GM23338 (cell line): ENCODE measurements at regions not wholly inside any gene's neighbourhood (a gene's known extent, or its start where the extent isn't known, plus 50 kb on each side); places are given as distances from the start of the nearest gene placed in this dataset.

Experiments
- ATAC-seq: fragments of 200-7000 bp; cut with Tn5 transposase; 3 replicates; pipeline ENCODE4 v1.9.1; 2020
- DNase-seq: peaks from one replicate; pipeline ENCODE4 v3.0.0-alpha.2; 2015; ENCODE audit warnings: low spot score
- H2AFZ ChIP-seq: fragments of 200-600 bp; sonication (generic); 2 replicates; pipeline ENCODE4 v1.8.0; 2016; ENCODE audit warnings: antibody characterized with exemption, mild to moderate bottlenecking, moderate library complexity
- H3F3A ChIP-seq: fragments of 200-600 bp; sonication (generic); replicated peaks from 2 replicates; pipeline ENCODE4 v1.8.0; 2017; ENCODE audit warnings: antibody characterized with exemption, mixed run types, low read depth
- H3K27ac ChIP-seq: fragments of 200-600 bp; sonication (generic); 2 replicates; pipeline ENCODE4 v1.6.1; 2016; ENCODE audit warnings: low read depth
- H3K27me3 ChIP-seq: fragments of 200-600 bp; sonication (generic); 2 replicates; pipeline ENCODE4 v1.8.0; 2016; ENCODE audit warnings: mild to moderate bottlenecking, mixed run types, moderate library complexity; ENCODE audit not compliant: insufficient read depth
- H3K36me3 ChIP-seq: fragments of 200-600 bp; sonication (generic); 2 replicates; pipeline ENCODE4 v1.8.0; 2016; ENCODE audit warnings: mild to moderate bottlenecking; ENCODE audit not compliant: insufficient read depth
- H3K4me1 ChIP-seq: fragments of 200-600 bp; sonication (generic); 2 replicates; pipeline ENCODE4 v1.8.0; 2016; ENCODE audit warnings: mild to moderate bottlenecking, moderate library complexity; ENCODE audit not compliant: insufficient read depth
- H3K4me2 ChIP-seq: fragments of 200-600 bp; sonication (generic); 2 replicates; pipeline ENCODE4 v1.7.1; 2017; ENCODE audit warnings: mixed run types
- H3K4me3 ChIP-seq: fragments of 200-600 bp; sonication (generic); 2 replicates; pipeline ENCODE4 v1.6.1; 2016; ENCODE audit warnings: mixed run types
- H3K79me2 ChIP-seq: fragments of 200-600 bp; sonication (generic); replicated peaks from 2 replicates; pipeline ENCODE4 v1.8.0; 2017; ENCODE audit warnings: mild to moderate bottlenecking; ENCODE audit not compliant: insufficient read depth
- H3K9me2 ChIP-seq: fragments of 200-600 bp; sonication (generic); 2 replicates; pipeline ENCODE4 v1.8.0; 2017; ENCODE audit not compliant: insufficient read depth
- H4K20me1 ChIP-seq: fragments of 200-600 bp; sonication (generic); replicated peaks from 2 replicates; pipeline ENCODE4 v1.8.0; 2017; ENCODE audit warnings: mild to moderate bottlenecking; ENCODE audit not compliant: insufficient read depth
- H3K27ac Mint-ChIP-seq: 2 replicates; pipeline ENCODE4 v1.8.0; 2020; ENCODE audit warnings: inconsistent platforms, mild to moderate bottlenecking, moderate library complexity, mixed read lengths
- H3K27me3 Mint-ChIP-seq: 3 replicates; pipeline ENCODE4 v1.8.0; 2022; ENCODE audit warnings: low read depth, mild to moderate bottlenecking, moderate library complexity, mixed read lengths, inconsistent platforms; ENCODE audit not compliant: insufficient read depth, poor library complexity
- H3K36me3 Mint-ChIP-seq: 3 replicates; pipeline ENCODE4 v1.8.0; 2021; ENCODE audit warnings: low read depth, mild to moderate bottlenecking, inconsistent platforms, moderate library complexity, mixed read lengths
- H3K4me1 Mint-ChIP-seq: 3 replicates; pipeline ENCODE4 v1.8.0; 2020; ENCODE audit warnings: mild to moderate bottlenecking, inconsistent platforms, mixed read lengths
- H3K4me3 Mint-ChIP-seq: 3 replicates; pipeline ENCODE4 v1.8.0; 2021; ENCODE audit warnings: moderate library complexity, mild to moderate bottlenecking, inconsistent platforms, mixed read lengths
- H3K9me3 Mint-ChIP-seq: 3 replicates; pipeline ENCODE4 v1.8.0; 2020; ENCODE audit warnings: moderate library complexity, mild to moderate bottlenecking, inconsistent platforms, mixed read lengths
- CREB1 ChIP-seq: fragments of 250-450 bp; sonication (Bioruptor Pico); IDR thresholded peaks from 2 replicates; pipeline ENCODE4 v1.5.0; 2020; ENCODE audit warnings: low read depth, mild to moderate bottlenecking, moderate library complexity
- ETS1 ChIP-seq: IDR thresholded peaks from 2 replicates; pipeline ENCODE4 v1.6.1; 2016; ENCODE audit warnings: antibody characterized with exemption
- EZH2 ChIP-seq: fragments of 200-600 bp; sonication (generic); IDR thresholded peaks from one replicate; pipeline ENCODE4 v1.8.0; 2017; ENCODE audit warnings: antibody characterized with exemption, mild to moderate bottlenecking, low read depth; ENCODE audit not compliant: unreplicated experiment
- EZH2phosphoT487 ChIP-seq: fragments of 200-600 bp; sonication (generic); IDR thresholded peaks from one replicate; pipeline ENCODE4 v1.8.1; 2018; ENCODE audit warnings: antibody characterized with exemption; ENCODE audit not compliant: unreplicated experiment
- JUNB ChIP-seq: IDR thresholded peaks from one replicate; pipeline ENCODE4 v1.6.1; 2016; ENCODE audit warnings: antibody characterized with exemption; ENCODE audit not compliant: unreplicated experiment
- NANOG ChIP-seq: IDR thresholded peaks from 2 replicates; pipeline ENCODE4 v1.6.1; 2016; ENCODE audit warnings: antibody characterized with exemption, borderline replicate concordance
- POLR2AphosphoS5 ChIP-seq: IDR thresholded peaks from 2 replicates; pipeline ENCODE4 v1.6.1; 2016; ENCODE audit warnings: antibody characterized with exemption, low read depth
- STAT1 ChIP-seq: IDR thresholded peaks from one replicate; pipeline ENCODE4 v1.6.1; 2016; ENCODE audit warnings: antibody characterized with exemption; ENCODE audit not compliant: unreplicated experiment
- ZNF114 ChIP-seq: fragments of 250-450 bp; sonication (Bioruptor Pico); IDR thresholded peaks from 2 replicates; pipeline ENCODE4 v1.5.0; 2020; ENCODE audit warnings: mild to moderate bottlenecking, moderate library complexity
- ZNF331 ChIP-seq: fragments of 250-450 bp; sonication (Bioruptor Pico); IDR thresholded peaks from 2 replicates; pipeline ENCODE4 v1.5.0; 2020; ENCODE audit warnings: low read depth, mild to moderate bottlenecking, moderate library complexity
- ZNF462 ChIP-seq: fragments of 250-450 bp; sonication (Bioruptor Pico); IDR thresholded peaks from 2 replicates; pipeline ENCODE4 v1.5.0; 2020; ENCODE audit warnings: mild to moderate bottlenecking, moderate library complexity
- TF ChIP-seq, protein P1 (sequence below), 2 experiments: fragments of 200-600 bp in 1 of 2; sonication (generic) in 1 of 2; conservative IDR thresholded peaks; 2 replicates each; pipeline versions ENCODE4 v1.5.1 to v1.6.1; 2016 to 2017; ENCODE audit warnings: antibody characterized with exemption in 2 of 2, low read depth in 2 of 2, mild to moderate bottlenecking in 2 of 2, moderate library complexity in 1 of 2
- TF ChIP-seq, protein P2 (sequence below): IDR thresholded peaks from one replicate; pipeline ENCODE4 v1.6.1; 2018; ENCODE audit warnings: antibody characterized with exemption; ENCODE audit not compliant: unreplicated experiment

GRCh38 chr12:59858508-59859170 lies 262.8 kb downstream of the SLC16A7 start:
- H3K36me3 Mint-ChIP-seq = peaks cover 13% of the 10 kb centered on the region
- H3K9me2 ChIP-seq = peaks cover 7% of the 10 kb centered on the region; the same call in 1 of the 2 replicates
- TF ChIP-seq, protein P1, sequence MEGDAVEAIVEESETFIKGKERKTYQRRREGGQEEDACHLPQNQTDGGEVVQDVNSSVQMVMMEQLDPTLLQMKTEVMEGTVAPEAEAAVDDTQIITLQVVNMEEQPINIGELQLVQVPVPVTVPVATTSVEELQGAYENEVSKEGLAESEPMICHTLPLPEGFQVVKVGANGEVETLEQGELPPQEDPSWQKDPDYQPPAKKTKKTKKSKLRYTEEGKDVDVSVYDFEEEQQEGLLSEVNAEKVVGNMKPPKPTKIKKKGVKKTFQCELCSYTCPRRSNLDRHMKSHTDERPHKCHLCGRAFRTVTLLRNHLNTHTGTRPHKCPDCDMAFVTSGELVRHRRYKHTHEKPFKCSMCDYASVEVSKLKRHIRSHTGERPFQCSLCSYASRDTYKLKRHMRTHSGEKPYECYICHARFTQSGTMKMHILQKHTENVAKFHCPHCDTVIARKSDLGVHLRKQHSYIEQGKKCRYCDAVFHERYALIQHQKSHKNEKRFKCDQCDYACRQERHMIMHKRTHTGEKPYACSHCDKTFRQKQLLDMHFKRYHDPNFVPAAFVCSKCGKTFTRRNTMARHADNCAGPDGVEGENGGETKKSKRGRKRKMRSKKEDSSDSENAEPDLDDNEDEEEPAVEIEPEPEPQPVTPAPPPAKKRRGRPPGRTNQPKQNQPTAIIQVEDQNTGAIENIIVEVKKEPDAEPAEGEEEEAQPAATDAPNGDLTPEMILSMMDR (conservative IDR thresholded peaks at IDR 0.05; ENCODE audit: low read depth in 2 of 2) = no peak
- TF ChIP-seq POLR2AphosphoS5 (no peak), STAT1 (no peak), ZNF331 (CRISPR knock-in tag) (no peak), EZH2phosphoT487 (no peak), NANOG (no peak), JUNB (no peak), ZNF462 (CRISPR knock-in tag) (no peak), ZNF114 (CRISPR knock-in tag) (no peak), CREB1 (CRISPR knock-in tag) (no peak), ETS1 (no peak), EZH2 (no peak)
- TF ChIP-seq, protein P2, sequence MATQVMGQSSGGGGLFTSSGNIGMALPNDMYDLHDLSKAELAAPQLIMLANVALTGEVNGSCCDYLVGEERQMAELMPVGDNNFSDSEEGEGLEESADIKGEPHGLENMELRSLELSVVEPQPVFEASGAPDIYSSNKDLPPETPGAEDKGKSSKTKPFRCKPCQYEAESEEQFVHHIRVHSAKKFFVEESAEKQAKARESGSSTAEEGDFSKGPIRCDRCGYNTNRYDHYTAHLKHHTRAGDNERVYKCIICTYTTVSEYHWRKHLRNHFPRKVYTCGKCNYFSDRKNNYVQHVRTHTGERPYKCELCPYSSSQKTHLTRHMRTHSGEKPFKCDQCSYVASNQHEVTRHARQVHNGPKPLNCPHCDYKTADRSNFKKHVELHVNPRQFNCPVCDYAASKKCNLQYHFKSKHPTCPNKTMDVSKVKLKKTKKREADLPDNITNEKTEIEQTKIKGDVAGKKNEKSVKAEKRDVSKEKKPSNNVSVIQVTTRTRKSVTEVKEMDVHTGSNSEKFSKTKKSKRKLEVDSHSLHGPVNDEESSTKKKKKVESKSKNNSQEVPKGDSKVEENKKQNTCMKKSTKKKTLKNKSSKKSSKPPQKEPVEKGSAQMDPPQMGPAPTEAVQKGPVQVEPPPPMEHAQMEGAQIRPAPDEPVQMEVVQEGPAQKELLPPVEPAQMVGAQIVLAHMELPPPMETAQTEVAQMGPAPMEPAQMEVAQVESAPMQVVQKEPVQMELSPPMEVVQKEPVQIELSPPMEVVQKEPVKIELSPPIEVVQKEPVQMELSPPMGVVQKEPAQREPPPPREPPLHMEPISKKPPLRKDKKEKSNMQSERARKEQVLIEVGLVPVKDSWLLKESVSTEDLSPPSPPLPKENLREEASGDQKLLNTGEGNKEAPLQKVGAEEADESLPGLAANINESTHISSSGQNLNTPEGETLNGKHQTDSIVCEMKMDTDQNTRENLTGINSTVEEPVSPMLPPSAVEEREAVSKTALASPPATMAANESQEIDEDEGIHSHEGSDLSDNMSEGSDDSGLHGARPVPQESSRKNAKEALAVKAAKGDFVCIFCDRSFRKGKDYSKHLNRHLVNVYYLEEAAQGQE = no peak
- DNase-seq (no peak), ATAC-seq (no peak)
- H2AFZ ChIP-seq = no peak overlapping the region
- H3F3A ChIP-seq = no peaks in the 10 kb centered on the region
- H3K4me3 ChIP-seq = no peak overlapping the region
- no peaks in the 10 kb centered on the region for H3K36me3 ChIP-seq
- no peak overlapping the region for H3K27ac Mint-ChIP-seq
- H3K27me3 ChIP-seq = no peaks in the 10 kb centered on the region
- H3K4me1 Mint-ChIP-seq = no peaks in the 10 kb centered on the region
- H3K4me3 Mint-ChIP-seq = no peak overlapping the region
- no peak overlapping the region for H3K4me2 ChIP-seq
- H3K79me2 ChIP-seq = no peaks in the 10 kb centered on the region
- no peaks in the 10 kb centered on the region for H4K20me1 ChIP-seq
- peaks cover 37% of the 10 kb centered on the region for H3K9me3 Mint-ChIP-seq
- no peaks in the 10 kb centered on the region for H3K4me1 ChIP-seq
- H3K27ac ChIP-seq = no peak overlapping the region
- H3K27me3 Mint-ChIP-seq = peaks cover 4% of the 10 kb centered on the region
